ENCODE measurements at regions not wholly inside any gene's neighbourhood (a gene's known extent, or its start where the extent isn't known, plus 50 kb on each side); places are given as distances from the start of the nearest gene placed in this dataset.
"Not testable (repeated sequence)": the region's sequence is repeated elsewhere in the genome, so short reads cannot be mapped to it uniquely, and the experiment has no call there.

DNA sequence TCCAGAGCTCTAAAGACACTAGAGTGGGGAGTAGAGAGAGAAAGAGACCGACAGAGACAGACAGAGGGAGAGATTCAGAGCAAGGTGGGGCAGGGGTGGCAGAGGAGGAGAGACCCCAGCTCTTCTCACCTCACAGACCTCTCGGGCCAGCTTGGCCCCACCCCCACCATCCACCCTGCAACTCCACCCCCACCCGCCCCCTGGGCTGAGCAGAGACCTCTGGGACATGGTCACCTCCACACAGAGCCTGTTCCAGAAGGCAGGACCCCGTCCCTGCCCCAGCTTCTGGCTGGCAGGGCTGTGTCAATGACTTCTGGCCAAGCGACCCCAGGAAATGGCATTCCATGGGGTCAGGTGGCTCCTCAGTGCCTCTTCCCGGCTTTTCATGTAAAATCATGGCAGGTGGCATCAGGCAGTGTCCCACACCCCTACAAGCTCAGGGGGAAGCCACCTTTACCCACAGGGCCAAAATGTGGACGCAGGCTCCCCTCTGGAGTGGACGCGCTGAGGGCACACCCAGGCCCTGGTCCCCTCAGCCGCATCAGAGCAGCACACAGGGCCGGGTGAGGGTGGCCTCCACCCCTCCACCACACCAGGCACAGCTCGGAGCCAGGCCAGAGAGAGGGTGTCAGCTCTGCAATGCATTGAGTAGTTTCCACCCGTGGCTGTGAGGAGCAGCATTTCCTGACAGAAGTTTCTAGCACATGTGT is 131.2 kb upstream of the LPCAT1 start:
- Mint-ChIP-seq H3K9me3 (peaks cover 0 to 6% (median 2%) of the 10 kb centered on the region in 7 donors), H3K27ac (peak overlapping the region in 2 of 7 donors; percentile 23 to 63), H3K4me3 (peak overlapping the region in 1 of 2 donors; percentile 61), H3K36me3 (no peaks in the 10 kb centered on the region), H3K27me3 (ENCODE audit: low read depth in 3 of 3) (peaks cover 24 to 61% (median 44%) of the 10 kb centered on the region in 3 donors), H3K4me1 (peaks cover 9% of the 10 kb centered on the region)
- WGBS (ENCODE audit: insufficient coverage): 78% methylated on average over 8 of the region's 13 CpGs
- no peak overlapping the region for H3K4me2 ChIP-seq (replicated peaks; ENCODE audit: extremely low read depth, low read length, poor library complexity, severe bottlenecking)
- TF ChIP-seq, protein P1, sequence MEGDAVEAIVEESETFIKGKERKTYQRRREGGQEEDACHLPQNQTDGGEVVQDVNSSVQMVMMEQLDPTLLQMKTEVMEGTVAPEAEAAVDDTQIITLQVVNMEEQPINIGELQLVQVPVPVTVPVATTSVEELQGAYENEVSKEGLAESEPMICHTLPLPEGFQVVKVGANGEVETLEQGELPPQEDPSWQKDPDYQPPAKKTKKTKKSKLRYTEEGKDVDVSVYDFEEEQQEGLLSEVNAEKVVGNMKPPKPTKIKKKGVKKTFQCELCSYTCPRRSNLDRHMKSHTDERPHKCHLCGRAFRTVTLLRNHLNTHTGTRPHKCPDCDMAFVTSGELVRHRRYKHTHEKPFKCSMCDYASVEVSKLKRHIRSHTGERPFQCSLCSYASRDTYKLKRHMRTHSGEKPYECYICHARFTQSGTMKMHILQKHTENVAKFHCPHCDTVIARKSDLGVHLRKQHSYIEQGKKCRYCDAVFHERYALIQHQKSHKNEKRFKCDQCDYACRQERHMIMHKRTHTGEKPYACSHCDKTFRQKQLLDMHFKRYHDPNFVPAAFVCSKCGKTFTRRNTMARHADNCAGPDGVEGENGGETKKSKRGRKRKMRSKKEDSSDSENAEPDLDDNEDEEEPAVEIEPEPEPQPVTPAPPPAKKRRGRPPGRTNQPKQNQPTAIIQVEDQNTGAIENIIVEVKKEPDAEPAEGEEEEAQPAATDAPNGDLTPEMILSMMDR (IDR thresholded peaks at IDR 0.05): no peak
- H3K27me3 ChIP-seq (ENCODE audit: control insufficient read depth in 2 of 2, insufficient read depth in 2 of 2, low read length in 2 of 2): peaks cover 0 to 22% of the 10 kb centered on the region in 2 donors
- no peak overlapping the region for H3K9ac ChIP-seq (ENCODE audit: insufficient read depth, low read length, poor library complexity, severe bottlenecking)
- no peaks in the 10 kb centered on the region for H3K79me2 ChIP-seq (ENCODE audit: insufficient read depth, low read length)
- no peaks in the 10 kb centered on the region for H3K36me3 ChIP-seq (replicated peaks in 1 of 2; ENCODE audit: control insufficient read depth in 1 of 2, insufficient read depth in 2 of 2, low read length in 2 of 2)
- no peak overlapping the region for H3K27ac ChIP-seq (ENCODE audit: low read depth in 1 of 2, low read length in 2 of 2)
- H3K9me3 ChIP-seq (replicated peaks in 1 of 2; ENCODE audit: control insufficient read depth in 1 of 2, insufficient read depth in 1 of 2, low read length in 2 of 2): no peaks in the 10 kb centered on the region
- no peaks in the 10 kb centered on the region for H4K20me1 ChIP-seq (ENCODE audit: insufficient read depth, low read length)
- no peak overlapping the region for H2AFZ ChIP-seq (ENCODE audit: insufficient read depth, low read depth, low read length, poor library complexity, severe bottlenecking)
- intact Hi-C loops (cut with micrococcal nuclease): loop anchor here in 1 of 2 donors (10.0 kb wide), 1 partner anchor 730 kb away; no protein-coding TSS in a partner anchor
- H3K4me3 ChIP-seq (replicated peaks in 1 of 3; ENCODE audit: low read depth in 2 of 3, low read length in 3 of 3): no peak overlapping the region
- no peak for DNase-seq
- H3K4me1 ChIP-seq (ENCODE audit: control insufficient read depth in 1 of 2, insufficient read depth in 2 of 2, low read length in 2 of 2): no peaks in the 10 kb centered on the region

DNA sequence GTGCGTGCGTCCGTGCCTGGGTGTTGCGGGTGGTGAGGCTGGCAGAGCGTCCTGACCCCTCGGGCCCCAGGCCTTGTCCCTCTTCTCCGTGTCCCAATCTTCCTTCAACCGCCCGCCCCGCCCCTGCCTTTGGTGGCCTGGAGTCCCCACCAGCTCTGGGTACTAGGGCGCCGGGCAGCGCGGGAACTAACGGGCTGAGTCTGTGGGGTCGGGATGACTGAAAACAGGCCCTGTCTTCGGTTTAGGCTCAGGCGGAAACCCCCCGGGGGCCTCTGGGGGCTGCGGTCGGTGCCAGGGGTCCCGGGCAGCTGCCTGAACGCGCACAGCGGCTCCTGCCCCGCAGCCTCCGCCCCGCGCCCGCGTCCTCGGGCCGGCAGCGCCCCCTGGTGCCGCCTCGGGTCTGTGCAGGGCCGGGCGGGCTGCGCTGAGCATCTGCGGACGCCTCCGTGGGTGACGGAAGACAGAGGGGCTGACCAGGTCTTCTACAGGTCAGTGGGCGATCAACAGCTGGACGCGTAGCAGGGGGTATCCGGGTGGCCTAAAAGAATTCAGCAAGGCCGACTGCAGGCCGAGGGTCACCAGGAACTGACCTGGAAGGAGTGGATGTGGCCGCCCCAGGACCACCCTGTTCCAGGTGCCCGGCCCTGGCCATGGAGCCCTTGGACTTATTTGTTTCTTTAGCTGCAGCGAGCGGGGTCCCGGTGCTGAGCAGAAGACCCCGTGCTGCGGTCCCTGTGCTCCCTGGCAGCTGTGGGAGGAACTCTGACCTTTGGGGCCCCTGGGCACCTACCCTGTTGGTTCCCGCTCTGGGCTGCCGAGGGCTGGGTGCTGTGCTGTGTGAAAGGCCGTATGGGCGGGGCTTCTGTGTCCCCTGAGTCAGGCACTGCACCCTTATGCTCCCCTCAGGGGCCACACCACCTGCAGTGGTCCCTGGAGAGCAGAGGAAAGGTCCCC is 130.2 kb upstream of the LPCAT1 start:
- not testable (repeated sequence) for H2AFZ ChIP-seq (ENCODE audit: insufficient read depth, low read depth, low read length, poor library complexity, severe bottlenecking); H3K4me3 ChIP-seq (replicated peaks in 1 of 3; ENCODE audit: low read depth in 2 of 3, low read length in 3 of 3)
- H3K27me3 Mint-ChIP-seq (ENCODE audit: low read depth in 3 of 3): peaks cover 23 to 61% (median 43%) of the 10 kb centered on the region in 3 donors

More for the DNA sequence above, 130.2 kb upstream of the LPCAT1 start:
- H3K9me3 ChIP-seq (replicated peaks in 1 of 2; ENCODE audit: control insufficient read depth in 1 of 2, insufficient read depth in 1 of 2, low read length in 2 of 2); H4K20me1 ChIP-seq (ENCODE audit: insufficient read depth, low read length); DNase-seq; H3K4me1 ChIP-seq (ENCODE audit: control insufficient read depth in 1 of 2, insufficient read depth in 2 of 2, low read length in 2 of 2); H3K79me2 ChIP-seq (ENCODE audit: insufficient read depth, low read length); H3K27ac Mint-ChIP-seq; H3K36me3 ChIP-seq (replicated peaks in 1 of 2; ENCODE audit: control insufficient read depth in 1 of 2, insufficient read depth in 2 of 2, low read length in 2 of 2); H3K4me1 Mint-ChIP-seq; H3K36me3 Mint-ChIP-seq; H3K9ac ChIP-seq (ENCODE audit: insufficient read depth, low read length, poor library complexity, severe bottlenecking); H3K27ac ChIP-seq (ENCODE audit: low read depth in 1 of 2, low read length in 2 of 2); H3K4me2 ChIP-seq (replicated peaks; ENCODE audit: extremely low read depth, low read length, poor library complexity, severe bottlenecking); H3K9me3 Mint-ChIP-seq: not testable (repeated sequence)
- WGBS (ENCODE audit: insufficient coverage): 12% methylated on average over 29 of the region's 60 CpGs
- TF ChIP-seq, protein P1 (IDR thresholded peaks at IDR 0.05): peak; percentile 58
- intact Hi-C loops (cut with micrococcal nuclease): loop anchor here in 1 of 2 donors (10.0 kb wide), 1 partner anchor 729 kb away; no protein-coding TSS in a partner anchor
- H3K4me3 Mint-ChIP-seq: peak overlapping the region in 1 of 2 donors; percentile 69
- peaks cover 0 to 22% of the 10 kb centered on the region in 2 donors for H3K27me3 ChIP-seq (ENCODE audit: control insufficient read depth in 2 of 2, insufficient read depth in 2 of 2, low read length in 2 of 2)

All from CD14-positive monocyte (primary cell).